GM21515 (cell line): ENCODE measurements at regions not wholly inside any gene's neighbourhood (a gene's known extent, or its start where the extent isn't known, plus 50 kb on each side); places are given as distances from the start of the nearest gene placed in this dataset.

Experiments
- ATAC-seq: cut with Tn5 transposase; IDR thresholded peaks from one replicate; pipeline ENCODE4 v1.9.1; 2021; ENCODE audit not compliant: unreplicated experiment

DNA sequence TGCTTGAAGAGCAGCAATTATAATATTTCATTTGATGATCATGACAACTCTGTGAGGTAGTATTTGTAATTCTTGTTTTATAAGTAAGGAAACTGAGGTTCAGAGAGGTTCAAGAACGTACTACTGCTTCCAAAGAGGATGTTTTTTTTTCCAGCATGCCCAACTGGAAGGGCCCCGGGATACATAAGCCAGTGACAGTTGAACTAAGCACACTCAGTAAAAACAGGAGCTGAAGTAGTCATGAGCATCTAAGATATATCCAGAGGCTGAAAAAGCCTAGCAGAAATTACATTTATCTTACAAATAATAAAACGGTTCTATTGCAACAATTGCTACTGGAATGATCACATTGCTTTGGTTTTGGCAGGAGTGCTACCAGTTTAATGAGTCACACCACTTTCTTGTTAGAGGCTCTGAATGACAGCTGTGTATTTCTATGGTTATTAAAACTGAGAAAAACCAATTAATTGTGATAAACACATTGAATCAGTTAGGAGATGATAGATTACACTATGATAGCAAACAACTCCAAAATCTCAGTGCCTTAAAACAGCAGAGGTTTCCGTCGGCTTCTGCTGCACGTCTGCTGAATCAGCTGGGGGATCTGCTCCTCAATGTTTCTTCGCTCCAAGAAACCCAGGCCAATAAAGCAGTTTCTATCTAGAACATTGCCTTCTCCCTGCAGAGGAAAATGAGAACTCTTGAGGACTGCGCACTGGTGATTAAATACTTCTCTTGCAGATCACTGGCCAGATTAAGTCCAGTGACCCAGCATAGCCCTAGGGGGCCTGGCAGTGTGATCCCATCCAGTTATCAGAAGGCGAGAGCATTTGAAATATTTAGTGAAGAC is 522.7 kb downstream of the PLPP3 start:
- no peak for ATAC-seq

- ATAC-seq = no peak
These were observed 524.4 kb downstream of the PLPP3 start for GRCh38 chr1:56054959-56055358.

DNA sequence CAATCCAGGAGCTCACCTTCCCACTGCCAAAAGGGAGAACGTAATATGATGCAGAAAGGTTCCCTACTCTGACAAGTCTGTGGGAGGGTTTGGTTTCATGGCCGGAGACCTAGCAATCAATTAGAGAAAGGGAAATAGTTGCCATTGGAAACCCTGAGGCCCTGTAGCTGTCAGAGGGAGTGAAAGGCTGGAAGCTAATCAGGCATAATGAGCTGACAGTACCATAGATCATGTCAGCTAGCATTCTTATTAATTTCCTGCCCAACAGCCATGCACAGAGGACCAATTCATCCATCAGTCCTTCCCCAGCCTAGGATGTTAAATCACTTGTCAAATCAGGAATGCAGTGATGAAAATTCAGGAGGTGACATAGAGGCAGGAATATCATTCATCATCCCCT is 527.3 kb downstream of the PLPP3 start:
- ATAC-seq = no peak

DNA sequence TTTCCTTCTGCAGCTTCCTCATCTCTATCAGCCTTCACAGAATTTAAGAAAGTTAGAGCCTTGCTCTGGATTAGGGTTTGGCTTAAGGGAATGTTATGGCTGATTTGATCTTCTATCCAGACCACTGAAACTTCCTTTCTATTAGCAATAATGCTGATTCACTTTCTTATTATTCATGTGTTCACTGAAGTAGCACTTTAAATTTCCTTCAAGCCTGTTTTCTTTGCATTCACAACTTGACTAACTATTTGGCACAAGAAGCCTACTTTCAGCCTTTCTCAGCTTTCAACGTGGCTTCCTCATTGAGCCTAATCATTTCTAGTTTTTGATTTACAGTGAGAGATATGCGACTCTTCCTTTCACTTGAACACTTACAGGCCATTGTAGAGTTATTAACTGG is 528.5 kb downstream of the PLPP3 start:
- ATAC-seq = no peak

DNA sequence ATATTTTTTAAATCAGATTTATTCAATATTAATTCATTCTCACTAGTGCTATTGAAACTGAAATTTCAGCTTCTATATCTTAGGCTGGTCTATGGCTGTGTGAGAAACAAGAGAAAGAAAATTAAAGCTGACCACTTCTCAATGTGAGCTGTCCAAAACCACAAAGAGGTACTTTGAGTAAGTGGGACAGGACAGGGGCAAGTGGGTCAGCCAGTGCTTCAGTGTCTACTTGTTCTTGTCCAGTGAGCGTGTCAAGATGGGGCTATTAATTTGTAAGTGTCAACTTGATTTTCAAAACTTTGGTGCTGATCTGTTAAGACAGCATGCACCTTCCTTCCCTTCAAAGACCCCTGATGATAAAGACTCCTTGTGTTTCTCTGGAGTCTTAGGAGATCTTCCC is 533.9 kb downstream of the PLPP3 start:
- no peak for ATAC-seq

GRCh38 chr1:56045062-56045461 is 534.3 kb downstream of the PLPP3 start:
- ATAC-seq = no peak

DNA sequence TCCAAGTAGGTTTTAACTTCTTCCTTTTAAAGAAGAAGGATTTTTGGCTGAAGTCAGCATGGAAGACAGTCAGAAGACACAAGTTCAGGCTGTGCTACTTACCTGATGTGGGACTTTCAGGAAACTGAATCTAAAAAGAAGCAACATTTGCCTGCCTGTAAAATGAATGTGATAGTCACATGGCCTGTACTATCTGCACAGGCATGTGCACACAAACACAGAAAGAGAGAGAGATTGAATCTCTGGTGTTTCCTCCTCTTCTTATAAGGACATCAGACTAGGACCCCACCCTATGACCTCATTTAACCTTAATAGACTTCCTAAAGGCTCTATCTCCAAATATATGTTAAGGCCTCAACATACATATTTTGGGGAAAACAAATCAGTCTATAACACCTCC is 542.9 kb downstream of the PLPP3 start:
- ATAC-seq = no peak

- no peak for ATAC-seq
These were observed 544.4 kb downstream of the PLPP3 start for GRCh38 chr1:56034847-56035481.

DNA sequence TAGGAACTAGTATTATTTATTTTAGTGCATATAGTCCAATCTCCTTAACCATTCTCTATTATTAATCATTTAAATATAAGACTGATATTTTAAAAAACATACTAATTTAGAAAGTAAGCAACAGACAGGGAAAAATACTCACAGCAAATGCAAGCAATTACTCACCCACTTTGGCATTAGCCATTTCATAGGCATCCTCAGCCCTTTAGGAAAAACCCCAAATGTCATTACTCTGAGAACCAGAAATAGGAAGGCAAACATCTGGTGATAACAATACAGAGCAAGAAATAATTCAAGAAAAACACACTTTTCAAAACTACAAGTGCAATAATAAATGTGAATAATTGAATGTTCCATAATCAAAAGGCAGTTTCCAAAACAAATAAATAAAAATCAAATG is 545.1 kb downstream of the PLPP3 start:
- no peak for ATAC-seq

- no peak for ATAC-seq
These were observed 545.9 kb downstream of the PLPP3 start for GRCh38 chr1:56033321-56034037.

GRCh38 chr1:56032096-56032676 is 547.2 kb downstream of the PLPP3 start:
- no peak for ATAC-seq

DNA sequence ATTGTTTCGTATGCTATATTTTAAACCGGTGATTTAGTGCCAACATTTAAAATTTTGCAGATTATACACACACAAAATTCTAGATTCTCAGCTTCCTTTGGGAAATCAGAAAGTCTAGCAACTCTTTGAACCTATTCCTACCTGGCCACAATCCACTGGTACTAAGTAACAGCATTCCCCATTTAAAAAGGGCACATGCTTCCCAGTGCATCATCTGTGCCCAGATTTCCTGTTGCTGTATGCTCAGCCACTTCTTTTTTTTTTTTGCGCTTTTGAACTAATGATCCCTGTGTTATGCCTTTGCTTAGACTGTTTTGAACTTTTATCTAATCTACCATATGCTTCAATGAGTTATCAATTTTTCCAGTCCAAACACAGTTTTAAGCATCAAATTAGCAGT is 548.4 kb downstream of the PLPP3 start:
- no peak for ATAC-seq

DNA sequence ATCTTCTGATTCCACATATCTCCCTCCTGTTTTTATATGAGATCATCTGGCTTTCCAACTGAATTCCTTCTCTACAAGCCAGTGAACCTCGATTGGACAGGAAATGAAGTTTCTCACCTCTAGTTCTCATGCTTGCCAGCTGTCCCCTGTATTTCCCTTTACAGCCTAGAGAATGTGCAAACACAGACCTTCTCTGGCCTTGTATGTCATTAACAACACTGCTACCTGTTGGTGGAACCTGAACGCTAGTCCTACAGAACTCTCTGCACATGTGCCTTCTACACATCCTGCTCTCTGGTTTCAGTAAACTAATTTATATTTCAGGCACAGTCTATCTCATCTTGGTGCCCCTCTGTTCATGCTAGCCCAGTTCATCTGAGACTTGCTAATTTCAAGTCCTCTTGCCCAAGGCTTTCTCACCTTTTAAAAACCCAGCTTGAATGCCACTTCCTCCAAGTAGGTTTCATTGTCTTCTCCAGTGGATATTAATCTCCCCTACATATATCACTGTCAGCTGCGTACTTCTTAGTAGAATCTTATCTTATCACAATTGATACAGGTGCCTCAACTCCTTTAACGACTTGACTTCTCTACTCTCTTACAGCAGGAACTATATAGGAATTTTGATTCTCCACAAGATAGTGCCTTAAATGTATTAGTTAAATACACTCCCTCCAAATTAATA is 549.9 kb downstream of the PLPP3 start:
- ATAC-seq = no peak

DNA sequence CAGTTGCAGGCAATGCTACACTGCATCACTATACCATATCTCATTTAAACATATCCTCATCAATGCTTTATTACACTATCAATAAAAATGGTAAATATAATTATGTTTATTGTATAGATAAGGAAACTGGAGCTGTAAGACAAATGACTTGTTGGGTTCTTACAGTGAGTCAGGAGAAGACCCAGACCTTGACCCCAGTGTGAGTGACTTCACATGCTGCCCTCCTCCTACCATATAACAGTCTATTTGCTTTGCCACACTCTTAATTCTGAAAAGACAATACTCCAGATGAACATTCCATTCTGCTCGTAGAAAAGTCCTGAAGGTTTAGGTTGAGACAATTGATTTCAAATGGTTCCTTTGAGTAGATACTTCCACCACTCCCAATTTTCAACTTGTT is 550.5 kb downstream of the PLPP3 start:
- no peak for ATAC-seq

DNA sequence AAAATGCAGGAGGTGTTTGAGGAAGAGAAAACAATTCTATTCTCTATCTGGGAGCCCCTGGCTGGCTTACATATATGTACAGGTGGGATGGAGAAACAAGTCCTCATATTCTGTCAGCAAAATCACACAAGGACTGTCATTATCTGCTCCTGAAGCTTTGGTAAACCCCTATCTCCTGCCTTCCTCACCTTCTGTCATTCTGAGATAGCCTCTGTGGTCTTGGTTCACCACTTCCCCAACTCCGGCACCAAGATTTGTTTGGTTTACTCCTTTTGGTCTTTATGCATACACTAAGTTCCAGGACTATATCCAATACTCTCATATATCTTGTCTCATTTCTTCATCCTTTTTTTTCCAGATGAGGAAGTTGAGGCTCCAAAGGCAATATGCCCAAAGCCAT is 551.1 kb downstream of the PLPP3 start:
- no peak for ATAC-seq

DNA sequence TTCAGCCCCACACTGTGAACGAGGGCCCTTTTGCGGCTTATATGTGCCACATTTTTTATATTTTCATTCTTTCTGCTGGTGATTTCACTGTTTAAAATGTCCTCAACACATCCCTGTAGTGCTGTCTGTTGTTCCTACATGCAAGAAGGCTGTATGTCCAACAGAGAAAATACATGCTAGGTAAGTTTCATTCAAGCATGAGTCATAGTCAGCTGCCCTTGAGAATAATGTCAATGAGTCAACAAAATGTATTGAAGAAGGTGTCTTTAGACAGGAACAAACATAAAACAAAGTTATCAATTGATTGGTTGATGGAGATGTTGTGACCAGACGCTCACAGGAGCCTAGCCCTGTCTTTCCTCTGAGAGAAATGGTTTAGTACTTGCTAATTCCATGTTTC is 553.4 kb downstream of the PLPP3 start:
- ATAC-seq = no peak

GRCh38 chr1:56024155-56024554 is 555.2 kb downstream of the PLPP3 start:
- ATAC-seq = no peak

- no peak for ATAC-seq
These were observed 559.4 kb downstream of the PLPP3 start for GRCh38 chr1:56019922-56020321.

DNA sequence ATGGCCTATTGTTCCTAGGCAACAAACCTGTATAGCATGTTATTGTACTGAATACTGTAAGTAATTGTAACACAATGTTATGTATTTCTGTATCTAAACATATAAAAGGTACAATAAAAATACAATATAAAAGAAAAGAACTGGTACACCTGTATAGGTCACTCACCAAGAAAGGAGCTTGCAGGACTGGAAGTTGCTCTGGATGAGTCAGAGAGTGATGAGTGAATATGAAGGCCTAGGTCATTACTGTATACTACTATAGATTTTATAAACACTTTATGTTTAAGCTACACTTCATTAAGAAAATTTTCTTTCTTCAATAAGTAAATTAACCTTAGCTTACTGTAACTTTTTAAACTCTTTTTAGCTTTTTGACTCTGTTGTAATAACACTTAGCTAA is 559.9 kb downstream of the PLPP3 start:
- ATAC-seq = no peak

DNA sequence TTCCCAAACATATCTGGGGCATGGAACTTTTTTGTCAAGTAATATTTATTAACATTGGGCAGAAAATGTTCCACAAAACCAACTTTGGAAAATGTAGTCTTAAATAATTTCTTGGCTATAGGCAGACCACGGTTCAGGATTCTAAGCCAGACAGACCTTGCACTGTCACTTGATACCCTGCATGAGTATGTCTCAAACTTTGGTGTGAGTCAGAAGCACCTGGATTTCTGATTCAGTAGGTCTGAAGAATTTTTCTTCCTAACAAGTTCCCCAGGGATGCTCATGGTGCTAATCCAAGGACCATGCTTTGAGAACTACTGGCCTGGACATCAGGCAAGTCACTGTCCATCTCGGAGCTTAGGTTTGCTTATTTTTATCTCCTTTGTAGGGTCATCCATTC is 562.0 kb downstream of the PLPP3 start:
- ATAC-seq = no peak

DNA sequence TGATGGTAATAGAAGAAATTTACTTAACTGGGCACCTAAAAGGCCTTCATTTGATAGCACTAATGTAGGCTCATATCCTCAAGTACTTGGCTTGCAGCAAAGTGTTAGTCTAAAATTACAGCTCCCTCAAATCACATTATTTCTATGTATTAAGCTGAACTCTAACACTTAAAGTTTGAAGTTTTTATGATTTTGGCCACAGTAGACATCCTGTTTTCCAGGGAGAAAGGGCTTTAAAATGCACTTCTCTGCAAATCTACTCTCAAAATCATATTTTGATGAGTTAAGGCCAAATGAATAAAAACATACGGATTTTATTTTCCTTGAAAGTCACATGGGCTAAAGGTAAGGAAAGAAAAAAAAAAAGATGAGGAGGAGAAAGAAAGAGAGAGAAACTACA is 575.5 kb downstream of the PLPP3 start:
- ATAC-seq = no peak
